Ovary (tissue), 3 donors: ENCODE measurements at regions not wholly inside any gene's neighbourhood (a gene's known extent, or its start where the extent isn't known, plus 50 kb on each side); places are given as distances from the start of the nearest gene placed in this dataset.

Experiments
- EP300 ChIP-seq: sonication (generic); formaldehyde crosslinking; IDR thresholded peaks from one replicate; pipeline ENCODE4 v1.6.1; 2017; ENCODE audit warnings: antibody characterized with exemption
- POLR2A ChIP-seq: fragments of 450-650 bp; IDR thresholded peaks from one replicate; pipeline ENCODE4 v1.6.1; 2017; ENCODE audit warnings: antibody characterized with exemption, mild to moderate bottlenecking, moderate library complexity
- TF ChIP-seq, protein P1 (sequence below), 3 donors: fragments of 450-650 bp in 2 of 3; fragments of 200-600 bp in 1 of 3; IDR thresholded peaks; one replicate each; pipeline versions ENCODE4 v1.5.1 to v1.8.0; 2016 to 2022; ENCODE audit warnings: antibody characterized with exemption in 3 of 3, mild to moderate bottlenecking in 1 of 3
- donor health status: DM: no; HTN: no; CAD: no.

DNA sequence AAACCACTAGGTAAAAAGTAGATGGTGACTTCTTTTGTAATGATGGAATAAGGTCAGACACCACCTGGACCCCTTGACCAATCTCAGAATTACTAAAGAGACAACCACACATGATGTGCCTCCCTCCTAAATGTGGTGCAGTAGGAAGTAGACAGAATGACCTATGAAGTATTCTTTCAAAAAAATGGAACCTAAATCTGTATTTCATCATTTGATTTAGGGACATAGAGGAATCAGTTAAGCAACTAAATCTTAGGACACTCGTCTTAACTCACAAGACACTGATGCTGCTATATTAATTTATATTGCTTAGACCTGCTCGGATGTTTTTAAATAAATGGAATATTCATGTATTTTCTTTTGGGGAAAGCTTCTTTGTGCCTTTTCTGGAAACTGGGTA is 80.9 kb upstream of the IRF2BP2 start:
- TF ChIP-seq, protein P1, sequence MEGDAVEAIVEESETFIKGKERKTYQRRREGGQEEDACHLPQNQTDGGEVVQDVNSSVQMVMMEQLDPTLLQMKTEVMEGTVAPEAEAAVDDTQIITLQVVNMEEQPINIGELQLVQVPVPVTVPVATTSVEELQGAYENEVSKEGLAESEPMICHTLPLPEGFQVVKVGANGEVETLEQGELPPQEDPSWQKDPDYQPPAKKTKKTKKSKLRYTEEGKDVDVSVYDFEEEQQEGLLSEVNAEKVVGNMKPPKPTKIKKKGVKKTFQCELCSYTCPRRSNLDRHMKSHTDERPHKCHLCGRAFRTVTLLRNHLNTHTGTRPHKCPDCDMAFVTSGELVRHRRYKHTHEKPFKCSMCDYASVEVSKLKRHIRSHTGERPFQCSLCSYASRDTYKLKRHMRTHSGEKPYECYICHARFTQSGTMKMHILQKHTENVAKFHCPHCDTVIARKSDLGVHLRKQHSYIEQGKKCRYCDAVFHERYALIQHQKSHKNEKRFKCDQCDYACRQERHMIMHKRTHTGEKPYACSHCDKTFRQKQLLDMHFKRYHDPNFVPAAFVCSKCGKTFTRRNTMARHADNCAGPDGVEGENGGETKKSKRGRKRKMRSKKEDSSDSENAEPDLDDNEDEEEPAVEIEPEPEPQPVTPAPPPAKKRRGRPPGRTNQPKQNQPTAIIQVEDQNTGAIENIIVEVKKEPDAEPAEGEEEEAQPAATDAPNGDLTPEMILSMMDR (IDR thresholded peaks at IDR 0.05): no peak
- TF ChIP-seq POLR2A (no peak), EP300 (no peak)
